Bronchial epithelial cell (primary cell): ENCODE measurements at regions not wholly inside any gene's neighbourhood (a gene's known extent, or its start where the extent isn't known, plus 50 kb on each side); places are given as distances from the start of the nearest gene placed in this dataset.

Source experiments
- DNase-seq: peaks from one replicate; pipeline ENCODE4 v3.0.0-alpha.2; 2010; ENCODE audit warnings: low read depth
- FAIRE-seq: peaks from 2 replicates; lab custom pipeline; 2011; peaks lifted over from hg19 to GRCh38; lab: Jason Lieb, UNC
- H3K27me3 ChIP-seq: 2 replicates; pipeline ENCODE4 v1.5.1; 2011; ENCODE audit warnings: low read length; ENCODE audit not compliant: control insufficient read depth, insufficient read depth
- H3K36me3 ChIP-seq: 2 replicates; pipeline ENCODE4 v1.5.1; 2011; ENCODE audit warnings: low read length; ENCODE audit not compliant: control insufficient read depth, insufficient read depth
- H3K4me3 ChIP-seq: 2 replicates; pipeline ENCODE4 v1.5.1; 2011; ENCODE audit warnings: mild to moderate bottlenecking, low read depth, low read length, control low read depth
- CTCF ChIP-seq: IDR thresholded peaks from 2 replicates; pipeline ENCODE4 v1.5.1; 2011; ENCODE audit warnings: mild to moderate bottlenecking, moderate library complexity, low read length, control low read depth, inconsistent platforms; ENCODE audit not compliant: insufficient read depth, severe bottlenecking

GRCh38 chr18:22858121-22858520 is 75.0 kb upstream of the RBBP8 start:
- H3K36me3 ChIP-seq, result no peaks in the 10 kb centered on the region
- H3K27me3 ChIP-seq, result no peaks in the 10 kb centered on the region
- DNase-seq, result peak; percentile 68
- TF ChIP-seq CTCF, result no peak
- no peak for FAIRE-seq
- H3K4me3 ChIP-seq, result no peak overlapping the region

GRCh38 chr18:22860807-22861206 is 72.3 kb upstream of the RBBP8 start:
- H3K4me3 ChIP-seq, result no peak overlapping the region
- H3K27me3 ChIP-seq, result no peaks in the 10 kb centered on the region
- no peak for TF ChIP-seq CTCF
- H3K36me3 ChIP-seq, result no peaks in the 10 kb centered on the region
- DNase-seq, result no peak
- FAIRE-seq, result no peak

GRCh38 chr18:22865354-22866116 is 67.6 kb upstream of the RBBP8 start:
- H3K36me3 ChIP-seq, result no peaks in the 10 kb centered on the region
- H3K27me3 ChIP-seq, result no peaks in the 10 kb centered on the region
- FAIRE-seq (no peak), DNase-seq (peak; percentile 19)
- TF ChIP-seq CTCF, result no peak
- no peak overlapping the region for H3K4me3 ChIP-seq

GRCh38 chr18:22868831-22869230 is 64.3 kb upstream of the RBBP8 start:
- no peak for FAIRE-seq
- Histone ChIP-seq H3K27me3 (no peaks in the 10 kb centered on the region), H3K36me3 (no peaks in the 10 kb centered on the region), H3K4me3 (no peak overlapping the region)
- TF ChIP-seq CTCF, result no peak
- peak; percentile 82 for DNase-seq

- H3K4me3 ChIP-seq, result no peak overlapping the region
- no peaks in the 10 kb centered on the region for H3K27me3 ChIP-seq
- no peaks in the 10 kb centered on the region for H3K36me3 ChIP-seq
- FAIRE-seq (peak; percentile 75), DNase-seq (no peak)
- no peak for TF ChIP-seq CTCF
Measured at GRCh38 chr18:22871809-22872525, 61.2 kb upstream of the RBBP8 start.
